ENCODE measurements at regions not wholly inside any gene's neighbourhood (a gene's known extent, or its start where the extent isn't known, plus 50 kb on each side); places are given as distances from the start of the nearest gene placed in this dataset.

DNA sequence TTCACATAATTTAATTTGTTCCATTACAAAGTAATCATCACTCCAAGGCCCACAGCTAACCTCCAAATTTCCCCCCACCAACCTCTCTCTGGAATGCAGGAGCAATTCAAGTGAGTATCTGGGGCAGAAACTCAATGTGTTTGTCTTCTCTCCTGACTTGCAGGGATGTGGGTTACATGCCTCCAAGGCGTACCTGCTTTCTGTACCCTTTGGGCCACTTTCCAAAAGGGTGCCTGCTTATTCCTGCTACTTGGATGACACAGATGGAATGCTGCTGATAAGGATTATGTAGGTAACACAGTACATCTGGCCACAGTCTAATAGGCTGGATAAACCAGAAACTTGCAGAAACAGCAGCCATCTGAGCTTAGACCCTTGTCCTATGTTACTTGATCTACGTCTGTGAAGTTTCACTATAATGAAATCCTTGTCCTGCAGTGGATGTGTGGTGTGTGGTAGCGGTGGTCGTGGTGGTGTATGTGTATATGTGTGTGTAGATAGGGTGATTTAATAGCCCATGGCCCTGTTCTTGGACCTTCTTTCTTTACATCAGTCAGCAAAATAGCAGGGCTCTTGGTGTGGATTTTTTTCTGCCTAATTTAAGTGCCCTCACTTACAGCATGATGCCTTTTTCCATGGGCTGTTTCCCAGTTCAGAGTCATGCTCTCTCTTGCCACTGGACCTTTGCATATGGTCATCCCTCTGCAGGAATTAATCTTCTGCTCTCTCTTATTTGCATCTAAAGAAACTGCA lies 175.9 kb downstream of the ZDHHC21 start:
- no peak for DNase-seq

DNA sequence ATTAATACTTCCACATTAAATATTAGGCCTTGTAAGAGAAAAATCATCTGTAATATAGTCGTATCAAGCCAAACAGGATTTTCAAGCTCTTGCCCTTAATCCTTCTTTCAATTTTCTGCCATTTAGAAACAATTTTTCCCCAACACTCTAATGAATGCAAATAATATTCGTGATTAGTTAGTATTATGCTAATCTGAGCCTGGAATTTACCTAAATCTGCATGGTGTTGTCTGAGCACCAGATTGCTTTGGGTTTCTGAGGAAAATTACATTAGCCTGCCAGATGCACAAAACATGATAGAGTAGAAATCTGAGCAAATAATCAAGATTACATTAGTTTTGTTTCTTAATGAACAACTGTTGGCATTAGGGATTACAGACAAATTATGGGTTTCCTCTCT lies 176.6 kb downstream of the ZDHHC21 start:
- DNase-seq = no peak

DNA sequence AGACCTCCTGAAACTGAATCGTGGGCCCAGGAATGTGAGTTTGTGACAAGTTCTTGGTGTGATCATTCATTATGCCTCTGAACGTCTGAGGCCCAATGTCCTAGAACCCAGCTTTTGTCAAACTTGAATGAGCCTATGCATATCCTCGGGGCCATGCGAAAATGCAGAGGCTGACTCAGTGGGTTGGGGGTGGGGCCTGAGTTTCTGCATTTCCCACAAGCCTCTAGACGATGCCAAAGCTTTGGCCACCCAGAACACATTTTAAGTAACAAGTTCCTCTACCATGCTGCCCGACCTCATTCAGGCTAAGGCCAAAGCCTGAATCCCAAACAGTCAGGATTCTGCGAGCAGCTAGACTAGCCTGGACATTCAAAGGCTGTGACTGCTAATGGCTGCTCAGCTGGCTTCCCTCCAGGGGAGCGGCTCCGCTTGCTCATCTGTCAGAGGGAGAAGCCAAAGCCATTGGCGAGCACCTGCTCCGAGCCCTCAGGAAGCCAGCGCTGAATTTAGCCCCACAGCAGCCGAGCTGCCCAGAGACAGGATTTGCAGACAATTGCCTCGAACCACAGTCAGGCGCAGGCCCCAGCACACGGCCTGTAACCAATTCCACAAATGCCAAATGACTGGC lies 177.5 kb downstream of the ZDHHC21 start:
- no peak for DNase-seq

DNA sequence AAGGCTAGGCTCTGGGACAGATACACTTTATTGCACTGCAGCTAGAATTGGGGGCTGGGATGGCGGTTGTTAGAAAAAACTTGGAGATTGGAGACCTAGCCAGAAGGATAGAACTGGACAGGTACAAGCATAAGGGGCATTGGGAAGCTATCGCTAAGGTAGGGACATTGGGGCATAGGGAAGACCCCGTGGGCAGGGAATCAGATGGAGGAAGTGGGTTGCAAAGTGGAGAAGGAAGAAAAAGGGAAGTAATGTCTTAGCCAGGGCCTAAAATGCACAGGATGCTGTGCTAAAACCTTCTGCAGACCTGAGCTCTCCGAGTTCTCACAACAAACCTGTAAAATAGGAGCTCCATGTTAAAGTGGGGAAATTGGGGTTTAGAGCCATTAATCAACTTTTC lies 178.2 kb downstream of the ZDHHC21 start:
- DNase-seq = no peak

DNA sequence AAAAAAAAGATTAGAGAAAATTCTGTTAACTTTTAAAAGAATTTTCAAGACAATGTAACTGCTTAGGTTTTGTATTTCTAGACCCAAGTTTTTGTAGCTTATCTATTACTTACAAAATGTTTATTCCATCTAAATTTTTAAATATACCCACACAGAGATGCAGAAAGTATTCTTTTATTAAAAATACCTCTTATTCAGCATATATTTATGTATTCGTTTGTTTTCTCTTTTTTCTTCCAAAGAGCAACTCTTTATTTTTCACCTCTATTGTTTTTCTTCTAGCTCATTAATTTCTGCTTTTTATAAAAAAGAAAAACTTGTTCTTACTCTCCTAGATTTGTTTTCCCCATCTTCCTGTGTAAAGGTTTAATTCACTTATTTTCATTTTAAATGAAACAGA lies 180.3 kb downstream of the ZDHHC21 start:
- DNase-seq = no peak

DNA sequence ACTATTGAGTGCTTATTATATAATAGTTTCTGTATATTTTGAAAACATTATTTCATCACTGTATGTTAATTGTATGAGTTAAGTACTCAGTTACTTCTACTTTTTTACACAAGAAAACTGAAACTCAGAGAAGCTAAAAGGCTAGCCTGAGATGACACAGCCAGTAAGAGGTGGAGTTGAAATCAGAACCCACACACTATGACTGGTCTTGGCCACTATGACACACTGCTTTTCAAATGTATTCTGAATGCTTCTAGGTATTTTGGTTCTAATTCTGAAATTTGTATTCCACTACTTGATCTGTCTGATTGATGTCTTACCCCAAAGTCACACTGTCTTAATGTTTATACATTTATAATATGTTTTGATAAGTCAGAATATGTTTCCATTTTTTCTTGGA lies 181.8 kb downstream of the ZDHHC21 start:
- no peak for DNase-seq

DNA sequence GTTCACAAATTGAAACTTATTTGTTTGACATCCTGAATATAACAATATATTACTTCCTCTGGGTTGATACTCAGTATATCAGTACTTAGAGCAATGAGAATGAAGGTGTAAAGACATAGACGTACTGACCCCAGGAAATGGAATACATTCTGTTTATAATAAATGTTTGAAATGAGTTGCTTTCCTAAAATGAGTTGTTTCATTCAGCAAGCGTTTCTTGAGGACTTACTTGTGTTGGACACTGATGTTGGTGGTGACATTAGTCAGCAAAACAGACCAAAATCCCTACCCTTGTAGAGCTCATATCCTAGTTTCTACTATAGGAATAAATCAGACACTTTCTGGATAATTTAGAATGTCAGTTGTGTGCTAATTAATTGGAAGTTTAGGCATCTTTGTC lies 184.3 kb downstream of the ZDHHC21 start:
- no peak for DNase-seq

DNA sequence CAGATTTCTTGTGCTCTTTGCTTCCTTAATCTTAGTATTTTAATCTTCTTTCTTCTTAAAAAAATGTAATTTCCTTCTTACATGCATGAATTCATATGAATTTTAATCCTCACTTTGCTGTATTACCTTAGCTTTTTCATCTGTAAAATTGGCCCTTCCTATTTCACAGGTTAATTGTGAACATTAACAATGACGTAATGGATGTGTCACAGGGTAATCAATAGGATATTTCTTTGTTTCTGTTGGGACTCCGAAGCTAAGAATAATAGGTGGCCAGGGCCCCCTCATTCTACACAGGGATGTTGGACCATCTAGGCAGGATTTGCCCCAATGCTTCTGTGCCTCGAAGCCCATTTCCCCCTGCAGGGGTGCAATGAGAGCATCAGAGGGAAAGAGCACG lies 187.4 kb upstream of the NFIB start:
- DNase-seq = no peak

DNA sequence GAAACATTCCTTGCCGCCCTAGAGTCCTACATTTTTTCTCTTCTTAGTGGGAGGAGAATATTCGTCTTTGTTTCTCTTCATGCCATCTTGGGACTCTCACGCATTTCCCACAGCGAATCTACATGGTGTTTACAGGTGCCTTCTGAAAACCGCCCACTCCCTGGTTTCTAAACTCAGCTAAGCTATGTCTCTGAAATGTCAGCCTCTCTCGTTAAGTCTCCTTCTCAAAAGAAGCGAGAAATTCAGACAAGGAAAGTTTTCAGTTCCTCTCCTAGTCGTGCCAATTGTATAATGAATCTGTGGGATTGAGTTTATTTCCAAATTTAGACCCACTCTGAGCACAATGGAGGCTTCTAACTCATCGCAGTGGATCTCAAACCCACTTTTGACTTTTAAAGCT lies 186.8 kb upstream of the NFIB start:
- no peak for DNase-seq

DNA sequence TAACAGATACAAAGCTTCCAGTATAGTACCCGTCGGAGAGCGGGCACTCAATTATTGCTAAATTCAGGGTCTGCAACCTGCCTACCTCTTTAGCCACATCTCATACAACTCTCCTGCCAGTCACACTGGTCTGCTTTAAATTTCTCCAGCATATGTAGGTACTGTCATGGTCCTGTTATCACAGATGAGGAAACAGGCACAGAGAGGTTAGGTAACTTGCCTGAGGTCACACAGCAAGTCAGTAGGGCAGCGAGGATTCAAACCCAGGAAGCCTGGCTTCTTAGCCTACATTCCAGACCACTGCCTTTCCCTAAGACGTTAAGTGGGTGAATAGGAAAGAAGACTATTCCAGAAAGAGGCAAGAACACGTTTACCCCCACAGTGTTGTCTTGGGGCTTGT lies 186.0 kb upstream of the NFIB start:
- no peak for DNase-seq

DNA sequence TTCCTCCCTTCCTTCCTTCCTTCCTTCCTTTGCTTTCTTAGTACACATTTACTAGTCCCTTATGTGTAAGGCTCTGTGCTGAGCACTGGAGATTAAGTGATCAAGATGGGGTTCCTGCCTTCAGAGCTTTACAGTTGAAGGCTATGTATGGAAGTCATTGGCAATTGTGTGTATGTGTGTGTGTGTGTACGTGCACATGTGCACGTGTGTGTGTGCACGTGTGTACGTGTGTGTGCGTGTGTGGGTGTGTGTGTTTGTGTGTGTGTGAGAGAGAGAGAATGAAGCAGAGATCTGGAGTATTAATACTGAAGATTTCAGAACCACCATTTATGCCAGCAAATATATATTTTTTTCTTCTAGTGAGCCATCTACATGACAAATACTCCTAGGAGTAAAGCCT lies 184.9 kb upstream of the NFIB start:
- no peak for DNase-seq

DNA sequence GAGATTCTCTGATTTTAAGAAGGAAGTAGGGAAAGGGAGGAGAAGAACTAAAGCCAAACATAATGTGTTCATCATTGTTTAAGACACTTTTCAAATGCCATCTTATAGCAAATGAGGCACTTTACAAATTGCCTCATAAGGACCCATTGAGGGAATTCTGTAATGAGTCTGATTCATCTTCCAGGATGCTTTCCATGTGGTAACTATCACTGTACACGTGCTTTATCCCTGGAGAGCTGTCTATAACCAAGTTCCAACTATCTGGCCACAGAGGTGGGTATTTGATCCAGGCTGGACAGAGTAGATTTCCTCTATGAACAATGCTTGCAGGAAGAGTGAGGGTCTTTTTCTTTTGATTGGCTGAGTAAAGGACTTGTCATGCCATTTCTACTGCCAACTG lies 183.5 kb upstream of the NFIB start:
- DNase-seq = no peak

DNA sequence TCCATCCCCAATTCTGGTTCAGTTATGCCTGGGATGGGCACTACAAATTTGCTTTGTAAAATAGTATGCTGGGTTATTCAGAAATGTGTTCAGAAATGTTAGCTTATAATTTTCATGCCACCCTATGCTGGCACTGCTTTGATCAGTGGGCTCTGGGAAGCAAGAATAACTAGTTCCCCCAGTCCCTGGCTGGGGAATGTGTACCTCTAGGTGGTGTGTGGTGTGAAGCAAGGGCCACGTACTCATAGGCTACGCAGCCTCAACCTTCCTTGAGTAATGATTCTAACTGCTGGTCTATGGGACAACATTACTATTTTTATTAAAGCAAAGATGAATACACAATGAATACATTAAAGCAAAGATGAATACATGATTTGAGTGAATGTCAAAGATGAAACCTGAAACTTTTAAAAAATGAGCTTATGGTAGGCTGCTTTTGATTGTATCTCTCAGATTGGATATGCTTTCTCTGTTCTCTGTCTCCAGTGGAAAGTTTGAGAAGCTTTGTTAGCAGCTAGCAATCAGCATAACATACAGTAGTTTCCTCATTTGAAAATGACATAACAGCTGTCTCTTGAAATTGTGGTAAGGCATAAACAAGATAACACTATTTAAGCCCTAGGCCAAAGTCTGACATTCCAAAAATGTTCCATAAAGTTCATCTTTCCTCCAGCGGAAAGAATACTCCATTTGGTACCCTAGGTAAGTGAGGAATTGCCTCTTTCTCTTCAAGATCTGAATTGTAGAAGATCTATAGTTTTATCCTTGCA lies 174.7 kb upstream of the NFIB start:
- DNase-seq = no peak

DNA sequence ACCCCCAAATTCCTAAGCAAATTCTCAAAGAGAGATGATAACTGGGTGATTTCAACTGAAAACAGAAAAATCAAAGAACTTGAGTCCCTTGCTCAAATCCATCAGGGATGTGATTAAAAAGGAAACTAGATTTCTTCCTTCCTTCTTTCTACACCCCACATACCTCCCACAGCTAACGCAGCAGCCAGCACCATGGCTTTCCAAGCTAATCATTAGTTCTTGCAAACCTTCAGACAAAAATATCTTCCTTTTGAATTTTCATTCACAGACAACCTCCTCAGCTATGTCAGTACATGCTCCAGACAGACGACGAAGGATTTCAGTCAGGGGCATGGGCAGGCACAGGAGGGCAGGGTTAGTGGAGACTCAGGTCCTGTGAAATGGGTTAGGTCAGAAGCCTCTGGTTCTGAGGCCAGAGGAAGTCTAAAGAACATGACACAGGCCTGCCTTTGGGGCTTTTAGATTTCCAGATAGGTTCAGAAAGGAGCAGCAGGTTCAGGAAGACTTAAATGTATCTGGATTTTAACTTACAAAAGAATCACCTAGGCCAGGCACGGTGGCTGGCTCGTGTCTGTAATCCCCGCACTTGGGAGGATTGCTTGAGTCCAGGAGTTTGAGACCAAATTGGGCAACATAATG lies 173.7 kb upstream of the NFIB start:
- DNase-seq = no peak

DNA sequence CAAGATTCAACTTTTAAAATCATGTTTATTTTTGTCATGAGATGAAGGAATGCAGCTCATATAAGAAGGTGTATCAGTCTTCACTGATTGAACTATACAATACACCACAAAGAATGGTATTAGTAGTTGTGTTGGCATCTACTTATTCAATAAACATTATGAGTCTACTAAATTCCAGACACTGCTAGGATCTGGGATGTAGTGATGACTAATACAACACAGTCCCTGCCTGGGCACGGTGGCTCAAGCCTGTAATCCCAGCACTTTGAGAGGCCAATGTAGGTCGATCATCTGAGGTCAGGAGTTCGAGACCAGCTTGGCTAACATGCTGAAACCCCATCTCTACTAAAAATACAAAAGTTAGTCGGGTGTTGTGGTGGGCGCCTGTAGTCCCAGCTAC lies 171.4 kb upstream of the NFIB start:
- DNase-seq = no peak

DNA sequence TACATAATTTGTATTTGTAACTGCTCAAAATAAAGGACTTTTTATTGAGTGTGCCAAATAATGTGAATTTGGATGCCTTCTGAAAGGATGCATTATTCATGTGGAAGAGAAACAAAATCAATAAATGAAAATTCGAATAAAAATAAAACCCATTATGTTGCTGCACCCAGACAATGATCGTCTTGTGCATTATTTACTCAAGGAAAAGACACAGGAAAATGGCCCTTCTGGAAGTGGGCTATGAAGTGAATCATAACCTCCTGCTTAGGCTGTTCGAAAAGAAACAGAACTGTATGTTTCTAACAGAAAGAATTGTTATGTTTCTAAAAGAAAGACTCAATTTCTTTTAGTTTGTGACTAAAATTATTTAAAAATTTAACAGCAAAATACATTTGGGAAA lies 168.9 kb upstream of the NFIB start:
- no peak for DNase-seq

DNA sequence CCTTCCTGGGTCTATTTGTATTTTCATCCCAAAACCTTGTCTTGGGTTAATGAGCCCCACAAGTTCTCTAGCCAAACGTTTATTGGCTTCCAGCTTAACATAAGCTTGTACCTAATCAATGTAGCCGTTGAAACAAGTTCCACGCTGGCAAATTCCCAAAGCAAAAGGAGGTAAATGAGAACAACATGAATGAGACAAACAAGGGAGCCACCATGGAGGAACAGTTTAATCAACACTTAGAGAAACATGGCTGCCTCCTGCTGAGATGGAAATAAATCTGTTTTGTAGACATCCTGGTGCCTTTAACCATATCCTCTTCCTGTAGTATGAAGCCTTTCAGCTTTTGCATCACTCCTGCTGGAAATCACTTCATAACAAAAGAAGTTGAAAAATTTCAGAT lies 166.6 kb upstream of the NFIB start:
- DNase-seq = no peak

DNA sequence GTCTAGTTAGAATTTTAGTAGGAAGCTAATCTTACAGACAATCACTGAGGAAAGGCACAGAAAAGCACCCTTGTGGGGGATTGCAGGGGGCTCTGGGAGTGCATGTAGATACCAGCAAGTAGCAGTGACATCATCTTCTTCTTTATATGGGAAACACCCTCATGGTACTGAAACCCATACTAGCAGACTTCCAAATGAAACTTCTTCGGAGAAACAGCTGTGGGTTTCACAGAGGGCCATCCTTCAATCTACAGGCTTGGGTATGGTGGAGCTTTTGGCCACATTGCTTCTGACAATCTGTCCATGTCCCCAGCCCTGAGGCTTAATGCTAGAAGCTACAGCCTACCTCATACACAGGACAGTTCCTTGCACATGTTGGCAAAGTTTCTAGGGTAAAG lies 165.2 kb upstream of the NFIB start:
- DNase-seq = no peak

DNA sequence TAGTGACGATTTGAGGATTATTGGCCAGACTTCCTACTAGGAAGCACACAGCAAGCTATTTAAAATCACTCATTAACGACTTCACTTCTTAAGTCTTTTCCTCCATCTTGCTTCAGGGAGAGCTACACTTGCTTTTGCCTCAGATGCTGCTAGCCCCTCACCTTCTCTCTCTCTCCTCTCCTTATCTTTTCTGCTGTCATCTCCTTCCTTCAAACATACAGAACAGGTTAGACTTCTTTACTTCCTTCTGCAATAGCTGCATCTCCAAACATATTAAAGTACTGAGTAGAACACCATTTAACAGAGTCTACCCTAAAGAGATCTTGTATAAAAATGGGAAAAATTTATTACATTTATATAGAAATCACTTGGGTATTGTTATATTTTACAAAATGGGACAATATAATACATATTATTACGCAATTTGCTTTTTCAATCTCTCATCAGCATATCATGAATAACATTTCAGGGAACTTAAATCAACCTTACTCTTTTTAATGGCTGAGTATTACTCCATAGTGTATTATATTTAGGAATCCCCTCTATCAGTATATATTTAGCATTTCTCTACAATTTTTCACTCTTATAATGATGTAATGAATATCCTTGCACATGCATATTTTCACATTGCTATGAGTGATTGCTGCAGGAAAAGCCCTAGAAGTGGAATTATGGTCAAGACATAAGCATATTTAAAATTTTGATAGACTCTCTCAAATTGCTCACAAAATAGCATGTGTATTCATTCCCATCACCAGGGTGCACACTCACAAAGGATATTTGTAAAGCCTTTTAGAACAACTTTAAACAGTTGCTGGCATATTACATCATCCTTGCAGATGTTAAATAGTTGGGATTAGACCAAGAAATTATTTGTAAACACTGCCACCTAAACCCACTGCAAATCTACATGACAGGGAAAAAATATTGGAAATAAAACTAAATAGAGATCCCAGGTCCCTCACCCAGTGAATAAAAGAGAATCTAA lies 164.5 kb upstream of the NFIB start:
- DNase-seq = no peak

DNA sequence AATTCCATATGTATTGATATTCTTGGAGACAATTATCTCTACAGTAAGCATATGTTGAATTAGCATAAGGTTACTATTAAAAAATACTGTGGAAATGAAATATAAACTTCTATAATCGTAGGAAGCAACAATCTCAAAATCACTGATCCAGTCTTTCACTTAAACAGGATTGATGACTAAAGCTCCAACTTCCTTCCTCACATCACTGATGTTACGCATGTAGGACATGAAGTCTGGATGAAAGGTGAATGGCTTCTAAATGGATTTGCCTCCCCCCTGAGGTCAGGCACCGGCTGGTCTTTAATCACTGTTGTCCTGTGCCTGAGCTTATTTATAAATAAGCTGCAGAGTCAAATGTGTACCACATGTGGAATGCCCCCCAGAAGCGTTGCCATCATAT lies 157.1 kb upstream of the NFIB start:
- DNase-seq = no peak

DNA sequence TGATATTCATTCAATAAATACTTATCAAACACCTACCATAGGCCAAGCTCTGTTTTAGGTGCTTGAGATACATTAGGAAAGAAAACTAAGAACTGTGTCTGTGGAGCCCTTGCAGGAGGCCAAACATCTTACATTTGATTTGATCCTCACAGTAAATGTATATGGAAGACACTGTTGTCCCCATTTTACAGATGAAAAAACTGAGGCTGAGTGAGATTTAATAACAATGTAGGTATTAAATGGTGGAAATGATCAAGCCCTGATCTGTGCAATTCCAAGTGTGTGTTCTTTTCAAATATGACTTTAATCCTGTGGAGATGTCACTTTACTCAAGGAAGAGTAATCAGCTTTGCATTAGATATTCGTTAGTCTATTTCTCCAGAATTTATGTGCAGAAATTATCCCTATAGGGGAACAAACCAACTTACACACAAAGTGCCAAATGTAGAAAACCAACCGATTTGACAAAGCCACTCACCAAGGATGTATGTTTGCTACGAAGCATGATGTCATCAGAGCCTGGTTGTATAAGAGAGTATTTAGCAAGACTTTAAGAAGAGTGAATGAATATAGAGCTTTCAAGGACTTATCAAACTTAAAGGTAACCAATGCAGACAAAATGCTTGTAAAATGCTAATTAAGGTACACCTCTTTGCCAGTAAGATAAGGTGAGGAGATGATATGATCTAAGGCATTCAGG lies 153.9 kb upstream of the NFIB start:
- DNase-seq = no peak

DNA sequence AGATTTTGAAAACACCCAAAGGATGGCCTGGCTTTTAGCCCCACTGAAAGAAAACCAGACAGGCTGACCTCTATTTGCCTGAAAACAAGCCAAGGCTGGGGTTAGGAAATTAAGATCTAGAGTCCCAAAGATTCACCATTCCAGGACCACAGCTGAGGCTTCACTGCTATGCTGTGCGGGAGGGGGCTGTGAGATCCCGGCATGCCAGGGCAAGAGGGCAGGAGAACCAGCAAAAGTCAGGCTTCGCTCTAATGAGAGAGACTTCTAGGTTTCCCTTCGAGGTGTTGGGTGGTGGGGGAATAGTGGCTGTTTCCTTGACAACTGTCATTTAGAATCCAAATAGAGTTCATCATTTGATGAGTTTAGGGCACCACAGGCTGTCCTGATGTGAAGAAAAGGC lies 152.9 kb upstream of the NFIB start:
- no peak for DNase-seq

All from stimulated activated CD4-positive, alpha-beta T cell treated with anti-CD3 and anti-CD28 coated beads, Interleukin-4, amount 100 ng/mL, for 24 hours (primary cell).